SK-N-SH (cell line): ENCODE measurements at regions not wholly inside any gene's neighbourhood (a gene's known extent, or its start where the extent isn't known, plus 50 kb on each side); places are given as distances from the start of the nearest gene placed in this dataset.

Experiments
- CTCF ChIA-PET: fragments of 300-600, 350-600 bp; formaldehyde crosslinking; extraction: SDS; loops from one replicate; lab custom pipeline; 2021; lab: Yijun Ruan, JAX
- POLR2A ChIA-PET: fragments of 350-600 bp; sonication (Branson Sonifier 250); formaldehyde crosslinking; extraction: SDS; loops from one replicate; lab custom pipeline; 2020; ENCODE audit warnings: antibody characterized with exemption, inconsistent platforms; lab: Yijun Ruan, JAX
- DNase-seq: peaks from one replicate; pipeline ENCODE4 v3.0.0; 2012
- H2AFZ ChIP-seq: fragments of 200-600 bp; sonication (generic); 2 replicates; pipeline ENCODE4 v1.8.1; 2016; ENCODE audit warnings: antibody characterized with exemption, mild to moderate bottlenecking, low read depth
- H3F3A ChIP-seq: fragments of 200-600 bp; sonication (generic); replicated peaks from 2 replicates; pipeline ENCODE3; 2016; ENCODE audit warnings: antibody characterized with exemption, mild to moderate bottlenecking; ENCODE audit not compliant: insufficient read depth
- H3K27ac ChIP-seq, 2 experiments: fragments of 200-500 bp in 1 of 2; fragments of 200-600 bp in 1 of 2; sonication (Bioruptor generic) in 1 of 2; sonication (generic), shearing (Covaris generic) in 1 of 2; 2 replicates each; pipeline versions ENCODE4 v1.5.1 to v1.6.1; 2014 to 2016; ENCODE audit warnings: low read depth in 2 of 2, inconsistent platforms in 1 of 2, low read length in 1 of 2, mild to moderate bottlenecking in 1 of 2, mixed read lengths in 1 of 2
- H3K27me3 ChIP-seq: fragments of 200-600 bp; sonication (generic), shearing (Covaris generic); 2 replicates; pipeline ENCODE4 v1.6.1; 2016; ENCODE audit warnings: mixed run types; ENCODE audit not compliant: insufficient read depth
- H3K36me3 ChIP-seq, 2 experiments: fragments of 200-500 bp in 1 of 2; fragments of 200-600 bp in 1 of 2; sonication (Bioruptor generic) in 1 of 2; sonication (generic) in 1 of 2; replicated peaks in 1 of 2; 2 replicates each; pipeline versions ENCODE3 to v1.5.1; 2014 to 2016; ENCODE audit warnings: low read length in 1 of 2, mild to moderate bottlenecking in 1 of 2; ENCODE audit not compliant: insufficient read depth in 2 of 2, control insufficient read depth in 1 of 2
- H3K4me1 ChIP-seq, 2 experiments: fragments of 200-500 bp in 1 of 2; fragments of 200-600 bp in 1 of 2; sonication (Bioruptor generic) in 1 of 2; sonication (generic), shearing (Covaris generic) in 1 of 2; 2 replicates each; pipeline versions ENCODE4 v1.5.1 to v1.6.1; 2014 to 2016; ENCODE audit warnings: low read depth in 1 of 2, low read length in 1 of 2, mixed run types in 1 of 2; ENCODE audit not compliant: insufficient read depth in 2 of 2, control insufficient read depth in 1 of 2
- H3K4me2 ChIP-seq: fragments of 200-600 bp; sonication (generic), shearing (Covaris generic); 2 replicates; pipeline ENCODE4 v1.6.1; 2017; ENCODE audit warnings: mixed run types
- H3K4me3 ChIP-seq, 2 experiments: fragments of 200-500 bp in 1 of 2; fragments of 200-600 bp in 1 of 2; sonication (Bioruptor generic) in 1 of 2; sonication (generic), shearing (Covaris generic) in 1 of 2; 2 replicates each; pipeline versions ENCODE4 v1.5.1 to v1.8.1; 2014 to 2016; ENCODE audit warnings: low read depth in 2 of 2, inconsistent platforms in 1 of 2, low read length in 1 of 2, mild to moderate bottlenecking in 1 of 2, mixed read lengths in 1 of 2, moderate library complexity in 1 of 2
- H3K79me2 ChIP-seq: fragments of 200-600 bp; sonication (generic); 2 replicates; pipeline ENCODE4 v1.8.1; 2017; ENCODE audit warnings: mild to moderate bottlenecking; ENCODE audit not compliant: insufficient read depth
- H3K9ac ChIP-seq: fragments of 200-600 bp; sonication (generic); 2 replicates; pipeline ENCODE4 v1.6.1; 2017; ENCODE audit warnings: mixed run types
- H3K9me2 ChIP-seq: fragments of 200-600 bp; sonication (generic); 2 replicates; pipeline ENCODE4 v1.6.1; 2017; ENCODE audit warnings: mixed run types
- H3K9me3 ChIP-seq: fragments of 200-600 bp; sonication (generic); 2 replicates; pipeline ENCODE4 v1.6.1; 2017; ENCODE audit warnings: mixed run types, mild to moderate bottlenecking, moderate library complexity
- H4K20me1 ChIP-seq: fragments of 200-600 bp; sonication (generic); 2 replicates; pipeline ENCODE4 v1.6.1; 2017; ENCODE audit warnings: mild to moderate bottlenecking, mixed run types; ENCODE audit not compliant: insufficient read depth
- CHD2 ChIP-seq: fragments of 150-350 bp; IDR thresholded peaks from 2 replicates; pipeline ENCODE4 v1.6.1; 2018; ENCODE audit warnings: low read length; ENCODE audit not compliant: partially characterized antibody
- EP300 ChIP-seq, 2 experiments: IDR thresholded peaks; 2 replicates each; pipeline versions ENCODE4 v1.4.0 to v1.6.1; 2012; ENCODE audit warnings: borderline replicate concordance in 1 of 2, low read depth in 1 of 2, low read length in 1 of 2
- EZH2phosphoT487 ChIP-seq: fragments of 200-600 bp; sonication (generic); IDR thresholded peaks from 2 replicates; pipeline ENCODE4 v1.6.1; 2017; ENCODE audit warnings: low read depth, mixed run types, mild to moderate bottlenecking, antibody characterized with exemption, moderate library complexity, borderline replicate concordance
- GABPA ChIP-seq: IDR thresholded peaks from 2 replicates; pipeline ENCODE4 v1.4.0; 2012; ENCODE audit warnings: low read depth, mild to moderate bottlenecking
- GATA2 ChIP-seq: sonication (generic); formaldehyde crosslinking; IDR thresholded peaks from 2 replicates; pipeline ENCODE4 v1.5.0; 2020; ENCODE audit warnings: mild to moderate bottlenecking, missing genetic modification reagents
- MEF2A ChIP-seq: IDR thresholded peaks from 2 replicates; pipeline ENCODE4 v1.4.0; 2012; ENCODE audit warnings: low read depth, borderline replicate concordance
- MXI1 ChIP-seq: IDR thresholded peaks from 2 replicates; pipeline ENCODE4 v1.6.1; 2012; ENCODE audit warnings: mild to moderate bottlenecking, low read depth, low read length, improper control_type of control experiment
- NFIC ChIP-seq: IDR thresholded peaks from 2 replicates; pipeline ENCODE4 v1.4.0; 2012; ENCODE audit warnings: borderline replicate concordance
- POLR2AphosphoS5 ChIP-seq: IDR thresholded peaks from 2 replicates; pipeline ENCODE4 v1.6.1; 2012; ENCODE audit warnings: low read depth, low read length
- RAD21 ChIP-seq: IDR thresholded peaks from 2 replicates; pipeline ENCODE4 v1.6.1; 2012; ENCODE audit warnings: mild to moderate bottlenecking, low read length
- RCOR1 ChIP-seq: fragments of 150-350 bp; IDR thresholded peaks from 2 replicates; pipeline ENCODE4 v1.6.1; 2017; ENCODE audit warnings: antibody characterized with exemption, low read length
- RFX5 ChIP-seq: IDR thresholded peaks from 2 replicates; pipeline ENCODE4 v1.6.1; 2012; ENCODE audit warnings: mild to moderate bottlenecking, improper control_type of control experiment, low read length
- RXRA ChIP-seq: IDR thresholded peaks from 2 replicates; pipeline ENCODE4 v1.4.0; 2012; ENCODE audit warnings: low read depth, mild to moderate bottlenecking, borderline replicate concordance
- SIN3A ChIP-seq: IDR thresholded peaks from 2 replicates; pipeline ENCODE4 v1.6.1; 2012; ENCODE audit warnings: low read depth, mild to moderate bottlenecking, low read length, moderate library complexity, borderline replicate concordance
- TAF1 ChIP-seq: IDR thresholded peaks from 2 replicates; pipeline ENCODE4 v1.6.1; 2012; ENCODE audit warnings: low read depth, mild to moderate bottlenecking, low read length, moderate library complexity, borderline replicate concordance
- TEAD4 ChIP-seq: IDR thresholded peaks from 2 replicates; pipeline ENCODE4 v1.4.0; 2012; ENCODE audit warnings: mild to moderate bottlenecking, borderline replicate concordance; ENCODE audit not compliant: insufficient read depth
- WGBS: methylation state at CpG from one replicate; pipeline ENCODE4 v1.1.6; 2017; ENCODE audit warnings: low lambda C conversion rate; 5-methylcytosine and 5-hydroxymethylcytosine counted together
- TF ChIP-seq, protein P1 (sequence below): fragments of 150-350 bp; IDR thresholded peaks from 2 replicates; pipeline ENCODE4 v1.6.1; 2016; ENCODE audit warnings: mild to moderate bottlenecking, low read depth, low read length
- TF ChIP-seq, protein P2 (sequence below): fragments of 200-600 bp; sonication (generic); IDR thresholded peaks from 2 replicates; pipeline ENCODE4 v1.6.1; 2017; ENCODE audit warnings: antibody characterized with exemption, mild to moderate bottlenecking, moderate library complexity
- TF ChIP-seq, protein P3 (sequence below): fragments of 150-350 bp; IDR thresholded peaks from 2 replicates; pipeline ENCODE4 v1.6.1; 2017; ENCODE audit warnings: antibody characterized with exemption, low read length, low read depth, borderline replicate concordance
- TF ChIP-seq, protein P4 (sequence below): IDR thresholded peaks from 2 replicates; pipeline ENCODE4 v1.4.0; 2012; ENCODE audit warnings: low read depth, borderline replicate concordance

DNA sequence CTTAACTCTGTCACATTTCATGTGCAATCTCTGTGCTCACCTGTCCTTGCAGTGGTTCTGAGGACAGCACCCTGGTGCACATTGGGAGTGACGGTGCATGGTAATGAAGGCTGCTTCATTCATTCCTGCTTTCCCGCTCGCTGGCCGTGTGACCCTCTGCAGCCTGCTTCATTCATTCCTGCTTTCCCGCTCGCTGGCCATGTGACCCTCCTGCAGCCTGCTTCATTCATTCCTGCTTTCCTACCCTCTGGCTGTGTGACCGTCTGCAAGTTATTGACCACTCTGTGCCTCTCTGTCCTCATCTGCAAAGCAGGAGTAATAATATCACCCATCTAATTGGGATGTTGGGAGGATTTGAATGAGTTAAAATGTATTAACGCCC lies 189.1 kb upstream of the TMEM132C start:
- no peaks in the 10 kb centered on the region for H3K9me3 ChIP-seq
- H3K4me1 ChIP-seq = no peaks in the 10 kb centered on the region
- H3K9ac ChIP-seq = no peak overlapping the region
- TF ChIP-seq GATA2 (CRISPR knock-in tag) = no peak
- TF ChIP-seq SIN3A = no peak
- TF ChIP-seq NFIC = no peak
- TF ChIP-seq GABPA = no peak
- TF ChIP-seq TEAD4 = no peak
- no peak for TF ChIP-seq RCOR1
- TF ChIP-seq TAF1 = no peak
- no peak for TF ChIP-seq MEF2A
- TF ChIP-seq EZH2phosphoT487 = no peak
- TF ChIP-seq EP300 (IDR thresholded peaks at IDR 0.05; ENCODE audit: borderline replicate concordance in 1 of 2, low read depth in 1 of 2, low read length in 1 of 2) = no peak
- TF ChIP-seq, protein P1, sequence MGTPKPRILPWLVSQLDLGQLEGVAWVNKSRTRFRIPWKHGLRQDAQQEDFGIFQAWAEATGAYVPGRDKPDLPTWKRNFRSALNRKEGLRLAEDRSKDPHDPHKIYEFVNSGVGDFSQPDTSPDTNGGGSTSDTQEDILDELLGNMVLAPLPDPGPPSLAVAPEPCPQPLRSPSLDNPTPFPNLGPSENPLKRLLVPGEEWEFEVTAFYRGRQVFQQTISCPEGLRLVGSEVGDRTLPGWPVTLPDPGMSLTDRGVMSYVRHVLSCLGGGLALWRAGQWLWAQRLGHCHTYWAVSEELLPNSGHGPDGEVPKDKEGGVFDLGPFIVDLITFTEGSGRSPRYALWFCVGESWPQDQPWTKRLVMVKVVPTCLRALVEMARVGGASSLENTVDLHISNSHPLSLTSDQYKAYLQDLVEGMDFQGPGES = no peak
- TF ChIP-seq, protein P2, sequence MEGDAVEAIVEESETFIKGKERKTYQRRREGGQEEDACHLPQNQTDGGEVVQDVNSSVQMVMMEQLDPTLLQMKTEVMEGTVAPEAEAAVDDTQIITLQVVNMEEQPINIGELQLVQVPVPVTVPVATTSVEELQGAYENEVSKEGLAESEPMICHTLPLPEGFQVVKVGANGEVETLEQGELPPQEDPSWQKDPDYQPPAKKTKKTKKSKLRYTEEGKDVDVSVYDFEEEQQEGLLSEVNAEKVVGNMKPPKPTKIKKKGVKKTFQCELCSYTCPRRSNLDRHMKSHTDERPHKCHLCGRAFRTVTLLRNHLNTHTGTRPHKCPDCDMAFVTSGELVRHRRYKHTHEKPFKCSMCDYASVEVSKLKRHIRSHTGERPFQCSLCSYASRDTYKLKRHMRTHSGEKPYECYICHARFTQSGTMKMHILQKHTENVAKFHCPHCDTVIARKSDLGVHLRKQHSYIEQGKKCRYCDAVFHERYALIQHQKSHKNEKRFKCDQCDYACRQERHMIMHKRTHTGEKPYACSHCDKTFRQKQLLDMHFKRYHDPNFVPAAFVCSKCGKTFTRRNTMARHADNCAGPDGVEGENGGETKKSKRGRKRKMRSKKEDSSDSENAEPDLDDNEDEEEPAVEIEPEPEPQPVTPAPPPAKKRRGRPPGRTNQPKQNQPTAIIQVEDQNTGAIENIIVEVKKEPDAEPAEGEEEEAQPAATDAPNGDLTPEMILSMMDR = no peak
- no peak for TF ChIP-seq RXRA
- TF ChIP-seq RFX5 = no peak
- TF ChIP-seq, protein P3, sequence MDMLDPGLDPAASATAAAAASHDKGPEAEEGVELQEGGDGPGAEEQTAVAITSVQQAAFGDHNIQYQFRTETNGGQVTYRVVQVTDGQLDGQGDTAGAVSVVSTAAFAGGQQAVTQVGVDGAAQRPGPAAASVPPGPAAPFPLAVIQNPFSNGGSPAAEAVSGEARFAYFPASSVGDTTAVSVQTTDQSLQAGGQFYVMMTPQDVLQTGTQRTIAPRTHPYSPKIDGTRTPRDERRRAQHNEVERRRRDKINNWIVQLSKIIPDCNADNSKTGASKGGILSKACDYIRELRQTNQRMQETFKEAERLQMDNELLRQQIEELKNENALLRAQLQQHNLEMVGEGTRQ = no peak
- TF ChIP-seq CHD2 = no peak
- TF ChIP-seq, protein P4, sequence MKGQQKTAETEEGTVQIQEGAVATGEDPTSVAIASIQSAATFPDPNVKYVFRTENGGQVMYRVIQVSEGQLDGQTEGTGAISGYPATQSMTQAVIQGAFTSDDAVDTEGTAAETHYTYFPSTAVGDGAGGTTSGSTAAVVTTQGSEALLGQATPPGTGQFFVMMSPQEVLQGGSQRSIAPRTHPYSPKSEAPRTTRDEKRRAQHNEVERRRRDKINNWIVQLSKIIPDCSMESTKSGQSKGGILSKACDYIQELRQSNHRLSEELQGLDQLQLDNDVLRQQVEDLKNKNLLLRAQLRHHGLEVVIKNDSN = no peak
- no peak for TF ChIP-seq RAD21
- no peak for TF ChIP-seq MXI1
- no peak for TF ChIP-seq POLR2AphosphoS5
- no peaks in the 10 kb centered on the region for H4K20me1 ChIP-seq
- H3K36me3 ChIP-seq = no peaks in the 10 kb centered on the region
- H3K79me2 ChIP-seq = no peaks in the 10 kb centered on the region
- H3K27me3 ChIP-seq = no peaks in the 10 kb centered on the region
- ChIA-PET POLR2A (no interaction called here), CTCF (interaction anchor here (0.9 to 1.4 kb wide), 2 partner anchors 9 to 112 kb away, joined by 3 to 6 read pairs; no protein-coding TSS in a partner anchor)
- H3K4me2 ChIP-seq = no peak overlapping the region
- H3K9me2 ChIP-seq = no peaks in the 10 kb centered on the region
- no peaks in the 10 kb centered on the region for H3F3A ChIP-seq
- no peak overlapping the region for H3K27ac ChIP-seq
- WGBS = 75% methylated on average over 8 of the region's 8 CpGs
- no peak overlapping the region for H3K4me3 ChIP-seq
- no peak for DNase-seq
- H2AFZ ChIP-seq = no peak overlapping the region
